Sigmoid colon (tissue), 6 donors: ENCODE measurements at regions not wholly inside any gene's neighbourhood (a gene's known extent, or its start where the extent isn't known, plus 50 kb on each side); places are given as distances from the start of the nearest gene placed in this dataset.

Experiments used
- DNase-seq: peaks from one replicate; pipeline ENCODE4 v3.0.0-alpha.2; 2019
- H3K27ac ChIP-seq, 4 donors: fragments of 200-600 bp; sonication (generic); one replicate each; pipeline ENCODE4 v1.5.1; 2016 to 2019; ENCODE audit warnings: mild to moderate bottlenecking in 1 of 4
- H3K27me3 ChIP-seq, 3 donors: fragments of 200-600 bp; sonication (generic); one replicate each; pipeline ENCODE4 v1.5.1; 2019; ENCODE audit warnings: mild to moderate bottlenecking in 1 of 3
- H3K36me3 ChIP-seq, 4 donors: fragments of 200-600 bp; sonication (generic); one replicate each; pipeline ENCODE4 v1.5.1; 2016 to 2019
- H3K4me1 ChIP-seq, 4 donors: fragments of 200-600 bp; sonication (generic); one replicate each; pipeline ENCODE4 v1.5.1; 2017 to 2019
- H3K4me3 ChIP-seq, 4 donors: fragments of 200-600 bp; sonication (generic); one replicate each; pipeline ENCODE4 v1.5.1; 2017 to 2019; ENCODE audit warnings: mild to moderate bottlenecking in 2 of 4, moderate library complexity in 1 of 4
- H3K9me3 ChIP-seq, 4 donors: fragments of 200-600 bp in 3 of 4; sonication (generic) in 3 of 4; one replicate each; pipeline versions ENCODE4 v1.5.1 to v1.6.1; 2013 to 2019
- CTCF ChIP-seq, 4 experiments: fragments of 450-650 bp in 3 of 4; fragments of 200-600 bp in 1 of 4; IDR thresholded peaks; one replicate each; pipeline ENCODE4 v1.5.1; 2016 to 2019; ENCODE audit warnings: antibody characterized with exemption in 4 of 4, mild to moderate bottlenecking in 3 of 4, moderate library complexity in 2 of 4
- EP300 ChIP-seq, 4 donors: sonication (generic); formaldehyde crosslinking; IDR thresholded peaks; one replicate each; pipeline ENCODE4 v1.6.1; 2017; ENCODE audit warnings: antibody characterized with exemption in 4 of 4
- POLR2A ChIP-seq, 2 donors: fragments of 450-650 bp; IDR thresholded peaks; one replicate each; pipeline ENCODE4 v1.6.1; 2016; ENCODE audit warnings: antibody characterized with exemption in 2 of 2, mild to moderate bottlenecking in 2 of 2, moderate library complexity in 2 of 2
- POLR2AphosphoS5 ChIP-seq, 4 donors: sonication (generic); formaldehyde crosslinking; IDR thresholded peaks; one replicate each; pipeline ENCODE4 v1.6.1; 2017; ENCODE audit warnings: antibody characterized with exemption in 4 of 4
- WGBS, 2 donors: extraction: QIAGEN DNeasy Blood & Tissue Kit; methylation state at CpG; one replicate each; pipeline ENCODE4 v1.1.7; 2013; 5-methylcytosine and 5-hydroxymethylcytosine counted together
- intact Hi-C: fragments of 100-400 bp; cut with DNase I; formaldehyde crosslinking; loops from one replicate; pipeline ENCODE4 v1.15.1; 2023
- donor health status: healthy with polysubstance abuse.
- donor health status: healthy.

- H3K36me3 ChIP-seq, result no peaks in the 10 kb centered on the region
- H3K27ac ChIP-seq, result no peak overlapping the region
- intact Hi-C loops, result no loop called here
- H3K4me1 ChIP-seq, result peaks cover 0 to 11% (median 5%) of the 10 kb centered on the region in 4 donors
- TF ChIP-seq POLR2A (IDR thresholded peaks at IDR 0.05), result no peak
- no peak for TF ChIP-seq EP300 (IDR thresholded peaks at IDR 0.05)
- TF ChIP-seq POLR2AphosphoS5 (IDR thresholded peaks at IDR 0.05), result no peak
- TF ChIP-seq CTCF (IDR thresholded peaks at IDR 0.05), result no peak
- no peaks in the 10 kb centered on the region for H3K27me3 ChIP-seq
- H3K9me3 ChIP-seq, result no peaks in the 10 kb centered on the region
- no peak overlapping the region for H3K4me3 ChIP-seq
- WGBS, 2 donors, result 74 to 77% methylated on average over 4 of the region's 4 CpGs
- DNase-seq, result no peak
These were observed 278.3 kb upstream of the IRX3 start for GRCh38 chr16:54564841-54565240.

- no peak for DNase-seq
- Histone ChIP-seq H3K4me3 (no peak overlapping the region), H3K27ac (no peak overlapping the region), H3K27me3 (no peaks in the 10 kb centered on the region), H3K4me1 (no peaks in the 10 kb centered on the region), H3K36me3 (no peaks in the 10 kb centered on the region), H3K9me3 (peaks cover 0 to 3% (median 1%) of the 10 kb centered on the region in 4 donors)
- intact Hi-C loops, result no loop called here
- WGBS, 2 donors, result 75 to 83% methylated on average over 3 of the region's 3 CpGs
- no peak for TF ChIP-seq EP300 (IDR thresholded peaks at IDR 0.05)
- no peak for TF ChIP-seq CTCF (IDR thresholded peaks at IDR 0.05)
- no peak for TF ChIP-seq POLR2AphosphoS5 (IDR thresholded peaks at IDR 0.05)
- no peak for TF ChIP-seq POLR2A (IDR thresholded peaks at IDR 0.05)
These were observed 268.0 kb upstream of the IRX3 start for GRCh38 chr16:54554581-54554980.

- no peaks in the 10 kb centered on the region for H3K36me3 ChIP-seq
- H3K4me1 ChIP-seq, result no peaks in the 10 kb centered on the region
- no peak for DNase-seq
- 92% methylated on average over 7 of the region's 7 CpGs for WGBS, 2 donors
- H3K4me3 ChIP-seq, result no peak overlapping the region
- intact Hi-C loops, result no loop called here
- TF ChIP-seq POLR2A (IDR thresholded peaks at IDR 0.05) (no peak), CTCF (IDR thresholded peaks at IDR 0.05) (no peak), EP300 (IDR thresholded peaks at IDR 0.05) (no peak), POLR2AphosphoS5 (IDR thresholded peaks at IDR 0.05) (no peak)
- peaks cover 0 to 8% (median 0%) of the 10 kb centered on the region in 3 donors for H3K27me3 ChIP-seq
- no peaks in the 10 kb centered on the region for H3K9me3 ChIP-seq
- no peak overlapping the region for H3K27ac ChIP-seq
These were observed 261.7 kb upstream of the IRX3 start for GRCh38 chr16:54548281-54548680.

GRCh38 chr16:54547052-54547451 lies 260.5 kb upstream of the IRX3 start:
- Histone ChIP-seq H3K4me1 (no peaks in the 10 kb centered on the region), H3K4me3 (no peak overlapping the region), H3K36me3 (no peaks in the 10 kb centered on the region), H3K27ac (no peak overlapping the region), H3K27me3 (peaks cover 0 to 11% (median 0%) of the 10 kb centered on the region in 3 donors), H3K9me3 (no peaks in the 10 kb centered on the region)
- WGBS, 2 donors, result 77 to 92% methylated on average over 4 of the region's 4 CpGs
- intact Hi-C loops, result no loop called here
- no peak for TF ChIP-seq POLR2AphosphoS5 (IDR thresholded peaks at IDR 0.05)
- TF ChIP-seq EP300 (IDR thresholded peaks at IDR 0.05), result no peak
- TF ChIP-seq CTCF (IDR thresholded peaks at IDR 0.05), result no peak
- no peak for DNase-seq

GRCh38 chr16:54546521-54546920 lies 259.9 kb upstream of the IRX3 start:
- DNase-seq, result no peak
- intact Hi-C loops, result no loop called here
- Histone ChIP-seq H3K36me3 (no peaks in the 10 kb centered on the region), H3K9me3 (no peaks in the 10 kb centered on the region), H3K4me1 (no peaks in the 10 kb centered on the region), H3K4me3 (no peak overlapping the region), H3K27ac (no peak overlapping the region), H3K27me3 (peaks cover 0 to 11% (median 0%) of the 10 kb centered on the region in 3 donors)
- TF ChIP-seq EP300 (IDR thresholded peaks at IDR 0.05), result no peak
- no peak for TF ChIP-seq POLR2A (IDR thresholded peaks at IDR 0.05)
- no peak for TF ChIP-seq POLR2AphosphoS5 (IDR thresholded peaks at IDR 0.05)
- no peak for TF ChIP-seq CTCF (IDR thresholded peaks at IDR 0.05)
- 58 to 59% methylated on average over 5 of the region's 5 CpGs for WGBS, 2 donors
